GM12872 (cell line): ENCODE measurements at regions not wholly inside any gene's neighbourhood (a gene's known extent, or its start where the extent isn't known, plus 50 kb on each side); places are given as distances from the start of the nearest gene placed in this dataset.

Experiments
- CTCF ChIP-seq: IDR thresholded peaks from 3 replicates; pipeline ENCODE4 v1.5.1; 2011; ENCODE audit warnings: low read depth, mild to moderate bottlenecking, low read length, moderate library complexity; ENCODE audit not compliant: insufficient read depth

- TF ChIP-seq CTCF, result no peak
These were observed 444.6 kb upstream of the DAB2 start for GRCh38 chr5:39869396-39869795.

GRCh38 chr5:39867923-39868322, 443.1 kb upstream of the DAB2 start:
- no peak for TF ChIP-seq CTCF

- TF ChIP-seq CTCF, result no peak
These were observed 439.3 kb upstream of the DAB2 start for GRCh38 chr5:39863926-39864552.

GRCh38 chr5:39857041-39857440, 432.3 kb upstream of the DAB2 start:
- no peak for TF ChIP-seq CTCF

- no peak for TF ChIP-seq CTCF
These were observed 430.1 kb upstream of the DAB2 start for GRCh38 chr5:39854771-39855410.

- TF ChIP-seq CTCF, result no peak
These were observed 425.5 kb upstream of the DAB2 start for GRCh38 chr5:39850291-39850690.

GRCh38 chr5:39846144-39846543, 421.4 kb upstream of the DAB2 start:
- TF ChIP-seq CTCF, result no peak
